ENCODE measurements at regions not wholly inside any gene's neighbourhood (a gene's known extent, or its start where the extent isn't known, plus 50 kb on each side); places are given as distances from the start of the nearest gene placed in this dataset.
"Not testable (repeated sequence)": the region's sequence is repeated elsewhere in the genome, so short reads cannot be mapped to it uniquely, and the experiment has no call there.

- no peak for DNase-seq (ENCODE audit: low spot score)
Observed at GRCh38 chr2:219726916-219727315, 99.5 kb downstream of the SLC4A3 start.

- no peak for DNase-seq (ENCODE audit: low spot score)
Observed at GRCh38 chr2:219727771-219728429, 100.5 kb downstream of the SLC4A3 start.

- no peak for DNase-seq (ENCODE audit: low spot score)
Observed at GRCh38 chr2:219728991-219729487, 101.6 kb downstream of the SLC4A3 start.

GRCh38 chr2:219731173-219731572 lies 103.7 kb downstream of the SLC4A3 start:
- DNase-seq (ENCODE audit: low spot score), result no peak

GRCh38 chr2:219733106-219733505 lies 105.7 kb downstream of the SLC4A3 start:
- no peak for DNase-seq (ENCODE audit: low spot score)

- DNase-seq (ENCODE audit: low spot score), result no peak
Observed at GRCh38 chr2:219733746-219734145, 106.3 kb downstream of the SLC4A3 start.

- no peak for DNase-seq (ENCODE audit: low spot score)
Observed at GRCh38 chr2:219736209-219736608, 108.8 kb downstream of the SLC4A3 start.

- no peak for DNase-seq (ENCODE audit: low spot score)
Observed at GRCh38 chr2:219737270-219737691, 109.9 kb downstream of the SLC4A3 start.

GRCh38 chr2:219739066-219739465 lies 111.6 kb downstream of the SLC4A3 start:
- DNase-seq (ENCODE audit: low spot score), result no peak

GRCh38 chr2:219739866-219740440 lies 112.5 kb downstream of the SLC4A3 start:
- DNase-seq (ENCODE audit: low spot score), result no peak

- no peak for DNase-seq (ENCODE audit: low spot score)
Observed at GRCh38 chr2:219743548-219743947, 116.1 kb downstream of the SLC4A3 start.

GRCh38 chr2:219744066-219744465 lies 116.6 kb downstream of the SLC4A3 start:
- DNase-seq (ENCODE audit: low spot score), result no peak

GRCh38 chr2:219744600-219744999 lies 117.2 kb downstream of the SLC4A3 start:
- DNase-seq (ENCODE audit: low spot score), result no peak

- no peak for DNase-seq (ENCODE audit: low spot score)
Observed at GRCh38 chr2:219747637-219748036, 120.2 kb downstream of the SLC4A3 start.

- DNase-seq (ENCODE audit: low spot score), result no peak
Observed at GRCh38 chr2:219748671-219749570, 121.5 kb downstream of the SLC4A3 start.

GRCh38 chr2:219751121-219751520 lies 123.7 kb downstream of the SLC4A3 start:
- not testable (repeated sequence) for DNase-seq (ENCODE audit: low spot score)

GRCh38 chr2:219752726-219753125 lies 125.3 kb downstream of the SLC4A3 start:
- no peak for DNase-seq (ENCODE audit: low spot score)

GRCh38 chr2:219758907-219759680 lies 131.7 kb downstream of the SLC4A3 start:
- DNase-seq (ENCODE audit: low spot score), result no peak

GRCh38 chr2:219759801-219760200 lies 132.4 kb downstream of the SLC4A3 start:
- no peak for DNase-seq (ENCODE audit: low spot score)

GRCh38 chr2:219765231-219765911 lies 137.9 kb downstream of the SLC4A3 start:
- no peak for DNase-seq (ENCODE audit: low spot score)

GRCh38 chr2:219766658-219767057 lies 139.2 kb downstream of the SLC4A3 start:
- no peak for DNase-seq (ENCODE audit: low spot score)
